Fibroblast of mammary gland (primary cell): ENCODE measurements at regions not wholly inside any gene's neighbourhood (a gene's known extent, or its start where the extent isn't known, plus 50 kb on each side); places are given as distances from the start of the nearest gene placed in this dataset.

Experiments used
- DNase-seq: peaks from one replicate; pipeline ENCODE4 v3.0.0-alpha.2; 2010; ENCODE audit warnings: low read depth
- H3K4me3 ChIP-seq: 2 replicates; pipeline ENCODE4 v1.5.1; 2011; ENCODE audit warnings: low read depth, mild to moderate bottlenecking, low read length, moderate library complexity; ENCODE audit not compliant: control insufficient read depth
- TF ChIP-seq, protein P1 (sequence below): conservative IDR thresholded peaks from 2 replicates; pipeline ENCODE4 v1.5.1; 2011; ENCODE audit warnings: low read depth, low read length, inconsistent platforms; ENCODE audit not compliant: control insufficient read depth, insufficient read depth

DNA sequence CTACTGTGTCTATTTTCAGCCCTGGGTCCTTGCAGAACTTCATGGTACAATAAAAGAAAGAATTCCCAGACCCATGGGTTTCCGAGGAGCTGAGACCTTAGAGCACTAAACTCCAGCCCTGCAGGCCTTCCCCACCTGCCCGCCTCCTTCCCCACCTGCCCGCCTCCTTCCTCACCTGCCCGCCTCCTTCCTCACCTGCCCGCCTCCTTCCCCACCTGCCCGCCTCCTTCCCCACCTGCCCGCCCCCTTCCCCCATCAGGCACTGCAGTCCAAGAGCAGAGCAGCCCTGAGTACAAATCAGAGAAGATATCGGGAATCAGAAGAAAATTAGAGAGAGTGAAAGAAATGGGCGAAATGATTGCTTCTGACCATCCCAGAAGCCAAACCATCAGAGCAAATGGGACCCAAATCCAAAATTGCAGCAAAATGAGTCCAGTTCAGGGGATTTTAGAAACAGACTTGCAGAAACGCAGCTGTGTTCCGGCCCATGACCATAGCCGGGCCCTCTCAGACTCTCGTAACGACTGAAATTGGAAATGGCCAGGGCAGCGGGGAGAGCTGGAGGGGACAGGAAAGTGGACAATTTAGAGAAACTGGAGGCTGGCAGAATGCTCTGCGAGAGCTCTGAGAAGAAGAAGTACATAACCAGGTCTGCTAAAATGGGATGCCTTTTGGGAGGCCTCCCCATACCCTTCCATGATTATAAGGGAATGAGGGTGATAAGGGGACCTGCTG lies 568.4 kb downstream of the TCERG1L start:
- DNase-seq, result no peak
- H3K4me3 ChIP-seq, result no peak overlapping the region
- TF ChIP-seq, protein P1, sequence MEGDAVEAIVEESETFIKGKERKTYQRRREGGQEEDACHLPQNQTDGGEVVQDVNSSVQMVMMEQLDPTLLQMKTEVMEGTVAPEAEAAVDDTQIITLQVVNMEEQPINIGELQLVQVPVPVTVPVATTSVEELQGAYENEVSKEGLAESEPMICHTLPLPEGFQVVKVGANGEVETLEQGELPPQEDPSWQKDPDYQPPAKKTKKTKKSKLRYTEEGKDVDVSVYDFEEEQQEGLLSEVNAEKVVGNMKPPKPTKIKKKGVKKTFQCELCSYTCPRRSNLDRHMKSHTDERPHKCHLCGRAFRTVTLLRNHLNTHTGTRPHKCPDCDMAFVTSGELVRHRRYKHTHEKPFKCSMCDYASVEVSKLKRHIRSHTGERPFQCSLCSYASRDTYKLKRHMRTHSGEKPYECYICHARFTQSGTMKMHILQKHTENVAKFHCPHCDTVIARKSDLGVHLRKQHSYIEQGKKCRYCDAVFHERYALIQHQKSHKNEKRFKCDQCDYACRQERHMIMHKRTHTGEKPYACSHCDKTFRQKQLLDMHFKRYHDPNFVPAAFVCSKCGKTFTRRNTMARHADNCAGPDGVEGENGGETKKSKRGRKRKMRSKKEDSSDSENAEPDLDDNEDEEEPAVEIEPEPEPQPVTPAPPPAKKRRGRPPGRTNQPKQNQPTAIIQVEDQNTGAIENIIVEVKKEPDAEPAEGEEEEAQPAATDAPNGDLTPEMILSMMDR, result no peak

DNA sequence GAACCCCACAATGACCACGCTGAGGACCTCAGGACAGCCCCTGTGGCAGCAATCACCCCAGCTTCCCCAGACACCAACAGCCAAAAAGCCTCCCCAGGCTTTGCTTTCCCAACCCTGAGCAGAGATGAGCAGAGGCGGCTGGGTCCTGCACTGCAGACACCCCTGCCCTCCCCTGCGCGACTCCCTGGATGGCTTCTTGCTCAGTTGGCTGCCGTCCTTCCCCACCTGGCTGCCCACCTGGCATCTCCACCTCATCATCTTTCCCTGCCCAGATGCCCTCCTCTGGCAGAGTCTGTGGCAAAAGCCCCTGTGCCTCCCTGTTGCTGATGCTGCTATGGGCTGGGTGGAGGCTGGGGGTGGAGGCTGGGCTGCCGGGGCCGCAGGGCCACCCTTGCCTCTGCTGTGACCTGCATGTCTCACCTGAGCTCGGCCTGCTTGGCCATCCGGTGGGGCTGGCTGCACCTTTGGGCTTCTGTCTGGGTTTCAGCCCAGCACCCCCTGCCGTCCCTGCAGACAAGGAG lies 567.7 kb downstream of the TCERG1L start:
- DNase-seq, result no peak
- TF ChIP-seq, protein P1, result no peak
- H3K4me3 ChIP-seq, result no peak overlapping the region

DNA sequence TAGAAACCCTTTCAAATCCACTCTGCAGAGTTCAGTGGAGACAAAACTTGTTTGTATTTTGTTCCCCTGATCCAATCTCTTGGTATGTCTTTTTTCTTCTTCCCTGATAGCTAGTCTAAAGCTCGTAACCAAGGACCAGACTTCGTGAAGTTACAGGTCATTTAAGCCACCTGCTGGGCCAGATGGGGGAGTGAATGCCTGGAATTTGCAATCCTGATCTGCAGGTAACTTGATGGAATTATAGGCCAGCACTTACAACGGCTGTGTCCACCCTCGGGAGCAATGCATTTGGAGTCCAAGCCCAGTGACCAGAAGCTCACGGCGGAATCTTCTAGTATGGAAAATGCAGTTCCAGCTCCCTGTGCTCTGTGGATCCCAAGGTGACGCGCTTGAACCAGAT lies 566.9 kb downstream of the TCERG1L start:
- DNase-seq, result no peak
- TF ChIP-seq, protein P1, result no peak
- no peak overlapping the region for H3K4me3 ChIP-seq

DNA sequence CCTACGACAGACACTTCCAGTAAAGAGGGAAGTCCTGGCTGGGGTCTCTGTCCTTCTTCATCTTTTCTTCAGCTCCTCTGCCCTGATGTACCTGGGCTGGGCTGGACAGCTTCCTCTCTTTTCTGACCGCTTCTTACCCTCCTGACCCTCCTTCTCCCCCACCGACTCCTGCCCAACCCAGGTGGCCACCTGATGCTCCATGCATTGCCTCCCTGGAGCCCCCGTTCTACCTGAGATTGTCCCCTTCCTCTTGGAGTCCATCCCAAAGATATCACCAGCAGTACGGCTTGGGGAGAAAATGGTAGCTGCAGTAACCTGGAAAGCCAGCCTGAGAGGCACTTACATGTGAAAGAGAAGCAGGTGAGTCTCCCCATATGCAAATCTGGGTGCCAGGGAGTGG lies 566.3 kb downstream of the TCERG1L start:
- DNase-seq, result no peak
- TF ChIP-seq, protein P1, result no peak
- H3K4me3 ChIP-seq, result no peak overlapping the region

DNA sequence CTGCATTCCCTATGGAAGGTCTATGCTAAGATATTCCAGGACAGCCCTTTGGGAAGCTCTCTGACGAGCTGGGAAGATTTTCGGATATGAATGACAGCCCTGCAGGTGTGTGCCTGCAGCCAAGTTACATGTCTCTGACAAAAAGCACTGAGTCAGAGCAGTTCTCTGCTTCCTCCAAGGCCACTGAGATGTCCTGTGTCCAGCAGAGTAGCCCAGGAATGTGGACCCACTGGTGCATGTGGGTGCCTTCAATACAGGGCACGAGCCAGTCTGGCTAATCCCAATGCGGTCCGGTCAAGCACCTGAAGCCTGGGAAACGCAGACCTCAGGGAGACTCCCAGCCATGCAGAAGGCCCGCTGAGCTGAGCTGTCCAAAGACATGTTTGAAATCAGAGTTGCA lies 565.7 kb downstream of the TCERG1L start:
- no peak for DNase-seq
- TF ChIP-seq, protein P1, result no peak
- no peak overlapping the region for H3K4me3 ChIP-seq

DNA sequence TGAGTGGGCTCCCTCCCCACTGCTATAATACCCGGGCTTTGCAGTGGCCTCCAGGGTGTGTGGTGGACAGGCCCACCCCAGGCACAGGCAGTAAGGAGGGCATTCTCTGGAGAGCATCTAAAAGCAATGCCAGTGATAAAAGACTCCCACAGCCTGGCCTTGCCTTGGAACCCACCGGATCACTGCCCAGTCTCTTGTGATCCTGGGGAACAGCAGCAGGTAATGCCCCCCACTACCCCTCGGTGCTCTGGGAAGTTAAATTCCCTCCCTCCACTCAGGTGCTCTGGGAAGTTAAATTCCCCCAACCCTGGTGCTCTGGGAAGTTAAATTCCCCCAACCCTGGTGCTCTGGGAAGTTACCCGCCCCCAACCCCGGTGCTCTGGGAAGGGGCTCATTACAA lies 565.2 kb downstream of the TCERG1L start:
- no peak overlapping the region for H3K4me3 ChIP-seq
- DNase-seq, result no peak
- TF ChIP-seq, protein P1, result no peak

DNA sequence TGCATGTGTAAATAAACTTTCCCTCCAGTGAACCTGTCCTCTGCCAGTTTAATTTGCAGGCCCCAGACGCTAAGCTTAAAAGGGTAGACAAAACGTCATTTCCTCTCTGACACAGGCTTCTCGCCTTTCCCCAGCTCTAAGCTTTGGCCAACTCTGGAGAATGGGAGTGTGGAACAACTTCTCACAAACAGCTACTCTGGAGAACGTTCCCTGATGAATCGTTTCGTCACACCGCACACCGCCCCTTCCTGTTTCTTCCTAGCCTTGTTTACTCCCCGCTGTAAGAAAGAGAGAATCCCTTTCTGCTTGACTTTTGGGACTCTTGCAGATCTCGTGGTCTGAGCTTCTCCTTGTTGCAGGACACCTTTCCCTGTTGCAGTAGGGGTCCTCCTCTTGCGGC lies 564.2 kb downstream of the TCERG1L start:
- no peak for DNase-seq
- no peak overlapping the region for H3K4me3 ChIP-seq
- TF ChIP-seq, protein P1, result no peak
